GM18951 (cell line): ENCODE measurements at regions not wholly inside any gene's neighbourhood (a gene's known extent, or its start where the extent isn't known, plus 50 kb on each side); places are given as distances from the start of the nearest gene placed in this dataset.

ENCODE experiments used
- POLR2A ChIP-seq: IDR thresholded peaks from 4 replicates; pipeline ENCODE4 v1.6.1; 2011; ENCODE audit warnings: mild to moderate bottlenecking; ENCODE audit not compliant: insufficient read length, insufficient read depth; ENCODE audit errors: extremely low read depth
- in situ Hi-C: fragments of 300-500 bp; cut with MboI; formaldehyde crosslinking; loops from one replicate; pipeline ENCODE4 v1.12.0; 2022; ENCODE audit warnings: low sequenced_read_pairs, mixed read lengths, inconsistent platforms; ENCODE audit not compliant: unreplicated experiment

DNA sequence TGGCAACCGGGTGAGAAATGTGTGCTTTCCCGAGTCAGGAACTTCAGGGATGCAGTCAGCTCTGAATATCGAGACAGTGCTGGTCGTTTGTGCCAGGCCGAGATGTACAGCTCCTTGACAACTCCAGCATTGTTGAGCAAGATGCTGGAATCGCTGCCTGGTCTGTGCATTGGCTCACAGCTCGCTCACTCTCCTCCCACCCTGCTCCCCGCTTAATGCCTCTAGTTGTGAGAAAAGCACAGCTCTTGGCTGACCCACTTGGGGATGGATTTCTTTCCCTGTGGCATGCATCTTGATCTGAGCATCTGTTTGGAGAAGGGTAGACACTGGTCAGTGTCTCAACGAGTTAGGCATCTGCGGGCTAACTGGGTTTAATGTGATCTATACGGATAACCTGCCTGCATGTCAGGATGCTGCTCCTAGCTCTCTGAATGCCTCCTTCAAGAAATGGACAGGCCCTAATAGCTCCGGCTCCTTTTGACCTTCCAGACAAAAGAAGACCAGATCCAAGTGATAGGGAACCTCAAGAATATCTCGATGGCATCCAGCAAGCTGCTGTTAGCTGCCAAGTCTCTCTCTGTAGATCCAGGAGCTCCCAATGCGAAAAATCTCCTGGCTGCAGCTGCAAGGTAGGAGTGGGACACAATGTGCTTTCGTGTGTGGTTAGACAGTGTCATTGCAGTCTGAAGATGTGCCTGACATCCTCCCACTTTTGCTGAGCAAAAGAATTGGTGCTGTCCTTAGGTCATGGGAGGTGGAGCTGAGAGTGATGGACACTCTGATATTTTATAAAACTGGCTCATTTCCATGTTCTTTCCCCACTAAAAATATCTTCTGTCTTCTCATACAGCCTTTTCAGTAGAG, 302.2 kb upstream of the TPM1 start:
- in situ Hi-C loops = no loop called here
- no peak for TF ChIP-seq POLR2A

DNA sequence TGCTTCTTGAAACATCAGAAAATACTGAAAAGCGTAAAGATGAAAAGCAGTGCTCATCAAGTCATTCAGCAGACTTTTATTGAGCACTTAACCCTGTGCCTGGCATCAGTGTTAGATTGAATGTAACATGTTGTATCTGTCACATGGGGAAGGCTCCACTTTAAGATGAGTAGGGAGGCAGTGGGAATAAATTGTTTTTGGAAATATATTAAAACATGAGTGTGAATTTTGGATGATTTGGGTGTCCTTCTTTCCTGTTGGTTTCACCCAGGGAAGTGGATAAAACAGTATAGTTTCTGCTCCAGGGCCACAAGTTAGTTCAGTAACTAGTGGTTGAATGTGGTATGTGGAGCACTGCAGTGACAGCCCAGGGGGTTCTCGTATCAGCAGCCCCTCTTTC, 301.4 kb upstream of the TPM1 start:
- in situ Hi-C loops = no loop called here
- no peak for TF ChIP-seq POLR2A

DNA sequence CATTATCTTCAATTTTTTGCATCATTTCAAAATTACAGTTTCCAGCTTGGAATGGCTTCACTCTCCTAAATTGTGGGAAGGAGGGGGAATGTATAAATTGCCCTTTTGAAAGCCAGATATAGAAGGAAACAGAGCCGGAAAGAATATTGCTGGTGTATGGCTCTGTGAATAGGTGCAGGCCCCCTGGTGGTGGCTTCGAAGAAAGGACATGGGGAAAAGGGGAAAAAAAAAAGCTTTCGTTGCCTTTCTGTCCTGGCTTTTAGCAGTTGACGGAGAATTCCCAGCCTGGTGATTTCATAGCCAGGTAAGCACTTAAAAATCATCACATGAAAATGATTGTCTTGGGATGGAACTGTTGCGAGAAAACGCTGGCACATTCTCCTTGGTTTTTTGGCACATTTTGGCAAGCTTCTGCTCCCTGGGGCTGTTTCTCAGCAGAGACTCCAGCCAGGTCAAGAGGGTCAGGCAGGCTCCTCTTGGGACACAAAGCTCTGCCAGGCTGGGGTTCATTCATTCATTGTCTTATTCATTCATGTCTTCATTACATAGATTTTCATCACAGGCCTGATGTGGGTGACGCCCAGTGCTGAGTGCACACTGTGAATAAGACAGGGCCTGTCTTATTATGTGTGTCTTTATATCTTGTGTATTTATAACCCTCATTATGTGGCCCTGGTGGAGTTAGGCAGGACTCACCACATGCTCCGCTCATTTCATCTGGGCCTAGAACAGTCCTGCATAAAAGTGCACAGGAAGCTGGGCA, 300.0 kb upstream of the TPM1 start:
- no peak for TF ChIP-seq POLR2A
- in situ Hi-C loops = no loop called here

- TF ChIP-seq POLR2A = no peak
- in situ Hi-C loops = no loop called here
Observed at GRCh38 chr15:62745621-62746225, 296.8 kb upstream of the TPM1 start.

GRCh38 chr15:62748196-62748595, 294.4 kb upstream of the TPM1 start:
- no peak for TF ChIP-seq POLR2A
- in situ Hi-C loops = no loop called here

DNA sequence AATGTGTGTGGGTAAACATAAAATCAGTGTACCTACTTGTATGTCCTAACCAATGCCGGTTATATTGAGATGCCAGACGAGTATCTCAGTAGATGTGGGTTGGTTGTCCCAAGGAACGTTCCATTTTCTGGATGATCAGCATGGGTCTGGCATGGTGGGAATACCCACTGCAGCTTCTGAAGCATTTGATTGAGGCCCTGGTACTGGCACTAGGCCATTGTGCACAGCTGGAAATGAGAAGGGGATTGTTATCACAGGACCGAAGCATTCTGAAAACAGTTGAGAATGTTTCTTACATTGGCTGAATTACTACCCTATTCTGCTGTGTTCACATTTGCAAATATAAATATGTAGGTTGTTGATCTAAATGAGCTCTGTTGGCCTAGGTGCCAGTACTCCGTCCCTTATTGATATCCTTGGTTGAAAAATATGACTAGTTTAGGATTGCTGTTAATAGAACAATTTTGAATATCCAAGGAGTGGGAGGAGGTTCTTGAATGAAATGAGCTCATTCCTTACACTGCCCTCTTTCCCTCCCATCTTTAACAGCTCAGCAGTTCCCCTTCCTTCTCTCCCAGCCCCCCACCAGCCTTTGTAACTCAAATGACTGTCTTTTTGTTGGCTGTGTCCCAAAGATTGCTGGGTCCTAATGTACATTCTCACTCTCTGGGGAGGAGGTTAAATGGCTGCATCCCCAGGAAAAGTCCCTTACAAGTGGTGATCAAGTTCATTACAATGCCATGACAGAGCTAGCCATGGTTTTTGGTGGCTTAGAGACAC, 293.3 kb upstream of the TPM1 start:
- in situ Hi-C loops = no loop called here
- TF ChIP-seq POLR2A = no peak

GRCh38 chr15:62750471-62750870, 292.1 kb upstream of the TPM1 start:
- in situ Hi-C loops = no loop called here
- no peak for TF ChIP-seq POLR2A

- TF ChIP-seq POLR2A = no peak
- in situ Hi-C loops = no loop called here
Observed at GRCh38 chr15:62752657-62753517, 289.7 kb upstream of the TPM1 start.

- in situ Hi-C loops = no loop called here
- no peak for TF ChIP-seq POLR2A
Observed at GRCh38 chr15:62753518-62754221, 288.9 kb upstream of the TPM1 start.

DNA sequence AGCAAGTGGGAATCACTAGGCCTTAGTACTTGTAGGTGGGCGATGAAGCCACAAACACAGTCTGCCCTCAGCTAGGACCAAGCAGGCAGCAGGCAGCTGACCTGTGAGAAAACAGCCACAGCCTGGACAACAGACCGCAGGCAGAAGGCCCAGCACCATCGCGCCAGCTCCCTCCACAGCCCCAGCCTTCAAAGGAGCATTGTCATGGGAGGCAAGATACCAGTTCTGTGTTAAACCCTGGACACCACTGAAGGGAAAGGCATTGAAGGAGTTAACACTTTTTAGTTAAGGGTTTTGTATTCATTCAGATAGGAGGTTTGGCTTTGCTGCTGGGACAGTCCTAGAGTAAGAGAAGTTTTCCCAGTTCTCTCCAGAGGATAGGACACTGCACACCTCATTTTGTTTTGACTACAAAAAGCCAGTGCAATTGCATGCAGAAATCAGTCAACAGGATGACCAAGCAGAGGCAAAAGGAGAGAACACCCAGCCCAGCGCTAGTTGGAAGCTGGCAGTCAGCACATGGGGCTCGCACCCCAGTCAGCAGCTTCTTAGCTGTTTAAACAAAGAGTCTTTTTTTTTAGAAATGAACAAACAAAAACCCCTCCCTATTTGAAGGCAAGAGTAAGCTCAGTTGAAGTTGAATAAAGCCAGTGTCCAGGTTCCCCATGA, 286.1 kb upstream of the TPM1 start:
- in situ Hi-C loops = no loop called here
- TF ChIP-seq POLR2A = no peak

DNA sequence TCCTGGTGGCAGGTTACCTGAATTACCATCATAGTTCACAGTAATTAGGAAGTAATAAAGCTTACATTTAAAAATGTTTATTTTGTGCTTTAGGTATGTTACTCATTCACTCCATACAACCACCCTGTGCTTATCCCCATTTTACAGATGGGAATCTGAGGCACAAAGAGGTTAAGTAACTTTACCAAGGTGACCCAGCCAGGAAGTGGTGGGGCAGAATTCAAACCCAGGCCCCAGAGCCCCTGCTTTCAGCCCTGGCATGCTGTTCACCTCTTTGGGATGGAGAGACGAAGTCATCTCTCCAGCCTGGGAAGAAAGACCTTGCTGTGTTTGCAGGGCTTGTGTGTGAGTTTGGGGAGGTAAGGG, 285.6 kb upstream of the TPM1 start:
- in situ Hi-C loops = no loop called here
- no peak for TF ChIP-seq POLR2A
